HAP-1 (cell line): ENCODE measurements at regions not wholly inside any gene's neighbourhood (a gene's known extent, or its start where the extent isn't known, plus 50 kb on each side); places are given as distances from the start of the nearest gene placed in this dataset.

ENCODE experiments used
- DNase-seq, 2 experiments: peaks; one replicate each; pipeline ENCODE4 v3.0.0-alpha.2; 2016 to 2020; ENCODE audit warnings: low spot score in 2 of 2
- H3K27me3 ChIP-seq: fragments of 250-450 bp; sonication (Bioruptor Pico); 2 replicates; pipeline ENCODE4 v1.5.1; 2020; ENCODE audit warnings: low read depth, mild to moderate bottlenecking, moderate library complexity
- H3K36me3 ChIP-seq: fragments of 250-450 bp; sonication (Bioruptor Pico); replicated peaks from 2 replicates; pipeline ENCODE4 v1.5.1; 2020; ENCODE audit warnings: mild to moderate bottlenecking
- H3K4me1 ChIP-seq: fragments of 250-450 bp; sonication (Bioruptor Pico); 2 replicates; pipeline ENCODE4 v1.5.1; 2020; ENCODE audit warnings: mild to moderate bottlenecking
- H3K4me3 ChIP-seq: fragments of 250-450 bp; sonication (Bioruptor Pico); 2 replicates; pipeline ENCODE4 v1.5.1; 2020; ENCODE audit warnings: mild to moderate bottlenecking, moderate library complexity
- H3K9me3 ChIP-seq: fragments of 250-450 bp; sonication (Bioruptor Pico); 2 replicates; pipeline ENCODE4 v1.5.1; 2020; ENCODE audit warnings: mild to moderate bottlenecking, moderate library complexity
- in situ Hi-C: fragments of 300-500 bp; cut with MboI; formaldehyde crosslinking; loops from 3 replicates; pipeline ENCODE4 v1.14.3; 2020; ENCODE audit warnings: low sequenced_read_pairs, inconsistent platforms, mixed read lengths

GRCh38 chr4:24411299-24411698 lies 173.1 kb downstream of the DHX15 start:
- no peak for DNase-seq
- H3K36me3 ChIP-seq = no peaks in the 10 kb centered on the region
- no peak overlapping the region for H3K4me3 ChIP-seq
- H3K4me1 ChIP-seq = no peaks in the 10 kb centered on the region
- in situ Hi-C loops = loop anchor here (25.0 kb wide), 1 partner anchor 1274 kb away; no protein-coding TSS in a partner anchor
- no peaks in the 10 kb centered on the region for H3K9me3 ChIP-seq
- peaks cover 5% of the 10 kb centered on the region; the same call in 1 of the 2 replicates for H3K27me3 ChIP-seq

- H3K36me3 ChIP-seq = no peaks in the 10 kb centered on the region
- in situ Hi-C loops = loop anchor here (25.0 kb wide), 1 partner anchor 1271 kb away; no protein-coding TSS in a partner anchor
- H3K4me3 ChIP-seq = no peak overlapping the region
- DNase-seq = no peak
- no peaks in the 10 kb centered on the region for H3K4me1 ChIP-seq
- H3K9me3 ChIP-seq = no peaks in the 10 kb centered on the region
- peaks cover 2% of the 10 kb centered on the region; the same call in 1 of the 2 replicates for H3K27me3 ChIP-seq
Measured at GRCh38 chr4:24408640-24409039, 175.7 kb downstream of the DHX15 start.

DNA sequence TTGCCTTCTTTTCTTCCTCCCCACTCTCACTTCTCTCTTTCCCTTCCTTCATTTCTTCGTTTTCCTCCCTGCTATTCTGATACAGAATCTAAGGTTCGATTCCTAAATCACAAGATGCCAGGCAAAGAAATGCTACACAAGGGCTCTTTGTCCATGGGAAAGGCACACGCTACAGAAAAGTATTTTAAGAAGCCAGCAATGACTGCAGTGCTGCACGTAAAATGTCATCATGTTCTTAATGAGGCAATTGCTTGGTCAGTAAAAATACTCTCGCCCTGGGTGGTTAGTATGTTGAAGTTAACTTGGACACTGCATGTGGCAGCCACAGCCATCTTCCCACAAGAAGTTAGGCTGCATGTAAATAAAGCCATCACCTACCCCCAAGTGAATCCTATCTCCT lies 178.4 kb downstream of the DHX15 start:
- H3K36me3 ChIP-seq = no peaks in the 10 kb centered on the region
- DNase-seq = no peak
- in situ Hi-C loops = loop anchor here (25.0 kb wide), 1 partner anchor 1269 kb away; no protein-coding TSS in a partner anchor
- peaks cover 2% of the 10 kb centered on the region; the same call in 1 of the 2 replicates for H3K27me3 ChIP-seq
- no peaks in the 10 kb centered on the region for H3K9me3 ChIP-seq
- H3K4me3 ChIP-seq = no peak overlapping the region
- no peaks in the 10 kb centered on the region for H3K4me1 ChIP-seq

DNA sequence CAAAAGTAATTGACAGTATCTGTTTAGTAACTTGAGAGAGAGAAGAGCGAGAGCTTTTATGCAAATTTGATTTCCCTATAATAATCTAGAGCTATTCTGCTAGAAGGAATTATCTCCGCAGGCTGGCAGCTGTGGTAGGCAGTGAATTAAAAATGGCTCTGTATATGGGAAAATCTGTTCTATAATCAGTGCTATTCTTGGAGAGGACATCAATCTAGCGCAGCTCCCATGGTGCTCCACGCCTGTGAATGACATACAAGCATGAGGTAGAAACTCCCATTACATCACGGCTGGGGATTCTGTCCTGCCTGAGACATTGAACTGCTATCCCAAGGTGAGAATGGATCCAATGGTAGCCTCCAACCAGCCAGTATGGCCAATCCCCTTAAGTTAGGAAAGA lies 179.0 kb downstream of the DHX15 start:
- Histone ChIP-seq H3K36me3 (no peaks in the 10 kb centered on the region), H3K4me3 (no peak overlapping the region), H3K9me3 (no peaks in the 10 kb centered on the region), H3K27me3 (peaks cover 2% of the 10 kb centered on the region; the same call in 1 of the 2 replicates), H3K4me1 (no peaks in the 10 kb centered on the region)
- DNase-seq = no peak
- in situ Hi-C loops = loop anchor here (25.0 kb wide), 1 partner anchor 1268 kb away; no protein-coding TSS in a partner anchor

DNA sequence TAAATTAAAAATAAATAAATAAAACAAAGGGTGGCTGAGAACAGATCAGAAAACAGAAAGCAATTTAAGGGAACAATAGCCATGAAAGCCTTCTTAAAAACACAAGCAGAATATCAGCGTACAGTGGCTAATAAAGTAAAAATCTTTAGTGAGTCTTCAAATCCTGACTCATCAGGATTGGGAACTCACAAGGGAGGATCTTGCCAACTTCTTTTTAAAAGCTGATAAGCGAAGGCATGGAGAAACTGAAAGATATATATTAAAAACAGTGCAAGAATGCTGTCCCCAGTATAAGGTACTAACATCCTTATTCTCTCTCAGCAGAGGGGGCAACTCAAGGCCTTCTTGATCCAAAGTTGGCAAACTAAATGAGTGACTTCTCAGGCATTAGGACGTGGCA lies 180.1 kb downstream of the DHX15 start:
- in situ Hi-C loops = loop anchor here (25.0 kb wide), 1 partner anchor 1267 kb away; no protein-coding TSS in a partner anchor
- no peaks in the 10 kb centered on the region for H3K36me3 ChIP-seq
- H3K27me3 ChIP-seq = peaks cover 2% of the 10 kb centered on the region; the same call in 1 of the 2 replicates
- no peak for DNase-seq
- no peaks in the 10 kb centered on the region for H3K4me1 ChIP-seq
- H3K9me3 ChIP-seq = no peaks in the 10 kb centered on the region
- H3K4me3 ChIP-seq = no peak overlapping the region

- H3K4me3 ChIP-seq = no peak overlapping the region
- H3K4me1 ChIP-seq = no peaks in the 10 kb centered on the region
- no peak for DNase-seq
- H3K9me3 ChIP-seq = no peaks in the 10 kb centered on the region
- no peaks in the 10 kb centered on the region for H3K36me3 ChIP-seq
- in situ Hi-C loops = loop anchor here (25.0 kb wide), 1 partner anchor 1266 kb away; no protein-coding TSS in a partner anchor
- H3K27me3 ChIP-seq = no peaks in the 10 kb centered on the region; the same call in 1 of the 2 replicates
Measured at GRCh38 chr4:24403265-24403664, 181.1 kb downstream of the DHX15 start.

DNA sequence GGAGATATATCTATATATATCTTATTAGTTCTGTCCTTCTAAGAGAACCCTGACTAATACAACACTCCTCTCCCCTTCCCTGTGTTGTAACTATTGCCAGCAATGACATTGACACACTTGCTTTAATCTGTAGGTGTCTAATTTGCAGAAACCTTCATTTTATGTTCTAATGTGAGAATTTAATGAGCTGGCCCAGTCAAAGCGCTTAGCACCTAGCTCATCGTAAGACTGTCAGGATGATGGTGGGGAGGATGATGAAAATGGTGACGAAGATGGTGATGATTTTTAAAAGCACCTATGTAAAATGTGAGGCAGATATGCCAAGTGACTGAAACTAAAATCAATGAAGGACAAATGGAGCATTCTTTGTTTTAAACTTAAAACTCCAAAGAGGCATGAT lies 183.8 kb downstream of the DHX15 start:
- Histone ChIP-seq H3K4me1 (no peaks in the 10 kb centered on the region), H3K4me3 (no peak overlapping the region), H3K36me3 (no peaks in the 10 kb centered on the region), H3K27me3 (no peaks in the 10 kb centered on the region; the same call in 1 of the 2 replicates), H3K9me3 (no peaks in the 10 kb centered on the region)
- in situ Hi-C loops = loop anchor here (25.0 kb wide), 1 partner anchor 1263 kb away; no protein-coding TSS in a partner anchor
- DNase-seq = no peak

- in situ Hi-C loops = no loop called here
- H3K9me3 ChIP-seq = no peaks in the 10 kb centered on the region
- no peaks in the 10 kb centered on the region for H3K36me3 ChIP-seq
- H3K4me3 ChIP-seq = no peak overlapping the region
- no peaks in the 10 kb centered on the region for H3K27me3 ChIP-seq
- no peaks in the 10 kb centered on the region for H3K4me1 ChIP-seq
- no peak for DNase-seq
Measured at GRCh38 chr4:24396988-24397387, 187.4 kb downstream of the DHX15 start.

GRCh38 chr4:24395937-24396336 lies 188.4 kb downstream of the DHX15 start:
- H3K27me3 ChIP-seq = no peaks in the 10 kb centered on the region
- no peaks in the 10 kb centered on the region for H3K36me3 ChIP-seq
- in situ Hi-C loops = no loop called here
- no peak for DNase-seq
- H3K4me3 ChIP-seq = no peak overlapping the region
- no peaks in the 10 kb centered on the region for H3K9me3 ChIP-seq
- H3K4me1 ChIP-seq = no peaks in the 10 kb centered on the region

GRCh38 chr4:24394041-24394440 lies 190.3 kb downstream of the DHX15 start:
- Histone ChIP-seq H3K9me3 (no peaks in the 10 kb centered on the region), H3K4me3 (no peak overlapping the region), H3K27me3 (no peaks in the 10 kb centered on the region), H3K36me3 (no peaks in the 10 kb centered on the region), H3K4me1 (no peaks in the 10 kb centered on the region)
- in situ Hi-C loops = no loop called here
- DNase-seq = no peak

DNA sequence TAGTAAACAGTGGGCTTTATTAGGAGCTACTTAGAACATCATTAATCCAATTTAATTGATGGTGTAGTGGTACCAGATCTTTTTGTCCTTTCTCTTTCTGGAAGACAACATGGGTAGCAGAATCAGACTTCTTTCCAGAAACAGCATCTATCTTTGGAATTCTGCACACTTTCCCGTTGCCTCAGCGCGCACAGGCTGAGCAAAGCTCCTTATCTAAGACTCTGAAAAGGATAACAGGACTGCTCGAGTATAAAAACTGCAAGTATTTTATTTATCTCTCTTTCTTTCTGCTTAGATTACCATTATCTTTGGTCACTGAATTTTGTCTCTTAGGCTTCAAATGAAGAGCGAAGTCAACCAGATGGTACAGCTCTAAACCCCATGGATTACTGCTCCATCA lies 191.7 kb downstream of the DHX15 start:
- in situ Hi-C loops = no loop called here
- DNase-seq = no peak

DNA sequence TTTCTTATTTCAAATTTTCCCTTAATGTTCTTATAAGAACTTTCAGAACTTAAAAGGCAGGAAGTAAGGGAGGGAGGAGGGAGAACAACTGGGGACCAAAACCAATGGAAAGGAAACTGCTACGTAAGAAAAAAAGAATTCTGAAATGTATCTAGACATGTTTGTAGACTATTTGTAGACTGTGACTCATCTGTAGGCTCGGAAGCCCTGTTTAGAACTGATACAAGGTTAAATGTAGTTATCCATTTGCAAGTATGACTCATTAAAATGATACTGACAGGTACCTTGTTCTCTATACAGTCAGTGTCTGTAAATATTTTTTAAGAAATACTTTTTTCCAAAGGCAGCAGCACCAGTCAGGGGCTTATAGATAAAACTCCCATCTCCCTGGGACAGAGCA lies 202.0 kb downstream of the DHX15 start:
- no peaks in the 10 kb centered on the region for H3K4me1 ChIP-seq
- peaks cover 3% of the 10 kb centered on the region; the same call in 1 of the 2 replicates for H3K9me3 ChIP-seq
- no peak overlapping the region for H3K4me3 ChIP-seq
- H3K36me3 ChIP-seq = no peaks in the 10 kb centered on the region
- H3K27me3 ChIP-seq = no peaks in the 10 kb centered on the region; the same call in 1 of the 2 replicates
- in situ Hi-C loops = no loop called here
- DNase-seq = no peak

More for the DNA sequence above, 191.7 kb downstream of the DHX15 start:
- no peaks in the 10 kb centered on the region for H3K9me3 ChIP-seq
- H3K27me3 ChIP-seq = no peaks in the 10 kb centered on the region
- no peak overlapping the region for H3K4me3 ChIP-seq
- no peaks in the 10 kb centered on the region for H3K36me3 ChIP-seq
- no peaks in the 10 kb centered on the region for H3K4me1 ChIP-seq

- H3K27me3 ChIP-seq = peaks cover 4% of the 10 kb centered on the region
- in situ Hi-C loops = no loop called here
Measured at GRCh38 chr4:24380957-24381665, 203.2 kb downstream of the DHX15 start.

DNA sequence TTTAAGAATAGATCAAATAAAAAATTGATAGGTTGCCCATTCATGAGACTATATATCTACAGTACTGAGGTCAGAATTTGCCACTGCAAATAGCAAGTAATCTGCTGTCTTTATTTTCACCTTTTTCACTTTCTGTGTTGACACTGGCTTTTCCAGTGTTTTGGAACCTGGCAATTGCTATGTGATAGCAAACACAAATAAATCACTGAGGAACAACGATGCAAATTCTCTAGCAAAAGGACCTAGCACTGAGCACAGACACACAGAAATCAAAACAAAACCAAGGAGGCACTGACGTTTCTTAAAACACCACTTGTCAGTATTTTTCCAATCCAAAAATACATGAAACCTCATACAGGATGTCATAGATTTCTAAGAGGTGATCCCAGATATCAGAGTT lies 210.7 kb downstream of the DHX15 start:
- Histone ChIP-seq H3K4me1 (no peaks in the 10 kb centered on the region), H3K9me3 (no peaks in the 10 kb centered on the region), H3K4me3 (no peak overlapping the region), H3K36me3 (no peaks in the 10 kb centered on the region), H3K27me3 (peaks cover 4% of the 10 kb centered on the region; the same call in 1 of the 2 replicates)
- DNase-seq = no peak
- in situ Hi-C loops = no loop called here

More at GRCh38 chr4:24380957-24381665, 203.2 kb downstream of the DHX15 start:
- H3K4me3 ChIP-seq = no peak overlapping the region
- no peaks in the 10 kb centered on the region for H3K36me3 ChIP-seq
- peaks cover 3% of the 10 kb centered on the region; the same call in 1 of the 2 replicates for H3K9me3 ChIP-seq
- DNase-seq = no peak
- H3K4me1 ChIP-seq = no peaks in the 10 kb centered on the region
